GM06990 (cell line): ENCODE measurements at regions not wholly inside any gene's neighbourhood (a gene's known extent, or its start where the extent isn't known, plus 50 kb on each side); places are given as distances from the start of the nearest gene placed in this dataset.

ENCODE experiments used
- DNase-seq: peaks from one replicate; pipeline ENCODE4 v3.0.0-alpha.2; 2011; ENCODE audit not compliant: insufficient read length; ENCODE audit errors: extremely low read depth
- H3K27me3 ChIP-seq: replicated peaks from 2 replicates; pipeline ENCODE4 v1.6.0; 2011; ENCODE audit warnings: low read length; ENCODE audit not compliant: control insufficient read depth, insufficient read depth
- H3K36me3 ChIP-seq: 2 replicates; pipeline ENCODE4 v1.5.1; 2011; ENCODE audit warnings: low read length; ENCODE audit not compliant: control insufficient read depth, insufficient read depth
- H3K4me3 ChIP-seq: replicated peaks from 2 replicates; pipeline ENCODE4 v1.5.1; 2011; ENCODE audit warnings: low read depth, mild to moderate bottlenecking, control low read depth, low read length
- CTCF ChIP-seq: IDR thresholded peaks from 2 replicates; pipeline ENCODE4 v1.5.1; 2011; ENCODE audit warnings: low read length, control low read depth, mild to moderate bottlenecking, inconsistent platforms; ENCODE audit not compliant: insufficient read depth, poor library complexity, severe bottlenecking

GRCh38 chr2:43055985-43056384 lies 170.4 kb downstream of the ZFP36L2 start:
- no peak for TF ChIP-seq CTCF
- DNase-seq: no peak
- Histone ChIP-seq H3K36me3 (no peaks in the 10 kb centered on the region), H3K27me3 (no peaks in the 10 kb centered on the region; the same call in 1 of the 2 replicates), H3K4me3 (no peak overlapping the region)

GRCh38 chr2:43055086-43055912 lies 171.1 kb downstream of the ZFP36L2 start:
- Histone ChIP-seq H3K36me3 (no peaks in the 10 kb centered on the region), H3K27me3 (no peaks in the 10 kb centered on the region; the same call in 1 of the 2 replicates), H3K4me3 (no peak overlapping the region)
- DNase-seq: no peak
- TF ChIP-seq CTCF: no peak

GRCh38 chr2:43054367-43054766 lies 172.0 kb downstream of the ZFP36L2 start:
- no peak for TF ChIP-seq CTCF
- no peaks in the 10 kb centered on the region for H3K36me3 ChIP-seq
- H3K27me3 ChIP-seq: no peaks in the 10 kb centered on the region; the same call in 1 of the 2 replicates
- DNase-seq: no peak
- no peak overlapping the region for H3K4me3 ChIP-seq

GRCh38 chr2:43052944-43053306 lies 173.5 kb downstream of the ZFP36L2 start:
- TF ChIP-seq CTCF: no peak

GRCh38 chr2:43052204-43052943 lies 174.0 kb downstream of the ZFP36L2 start:
- no peak for TF ChIP-seq CTCF
- no peak for DNase-seq
- H3K4me3 ChIP-seq: no peak overlapping the region
- no peaks in the 10 kb centered on the region for H3K36me3 ChIP-seq
- no peaks in the 10 kb centered on the region; the same call in 1 of the 2 replicates for H3K27me3 ChIP-seq

More at GRCh38 chr2:43052944-43053306, 173.5 kb downstream of the ZFP36L2 start:
- no peaks in the 10 kb centered on the region for H3K36me3 ChIP-seq
- no peaks in the 10 kb centered on the region; the same call in 1 of the 2 replicates for H3K27me3 ChIP-seq
- DNase-seq: no peak
- no peak overlapping the region for H3K4me3 ChIP-seq
